Endodermal cell (in vitro differentiated cells): ENCODE measurements at regions not wholly inside any gene's neighbourhood (a gene's known extent, or its start where the extent isn't known, plus 50 kb on each side); places are given as distances from the start of the nearest gene placed in this dataset.

Experiments
- DNase-seq: peaks from one replicate; pipeline ENCODE4 v3.0.0-alpha.2; 2017
- H3K27ac ChIP-seq: 2 replicates; pipeline ENCODE4 v1.5.1; 2013; ENCODE audit warnings: mild to moderate bottlenecking, low read depth, low read length, moderate library complexity
- H3K27me3 ChIP-seq: 2 replicates; pipeline ENCODE4 v1.6.1; 2013; ENCODE audit warnings: mild to moderate bottlenecking, low read length, moderate library complexity; ENCODE audit not compliant: insufficient read depth, control insufficient read depth, poor library complexity, severe bottlenecking
- H3K36me3 ChIP-seq: 2 replicates; pipeline ENCODE4 v1.7.0; 2013; ENCODE audit warnings: mild to moderate bottlenecking, low read length, moderate library complexity; ENCODE audit not compliant: control insufficient read depth, insufficient read depth
- H3K4me1 ChIP-seq: one replicate; pipeline ENCODE4 v1.7.0; 2013; ENCODE audit warnings: low read length; ENCODE audit not compliant: control insufficient read depth, insufficient read depth
- H3K4me3 ChIP-seq: 2 replicates; pipeline ENCODE4 v1.5.1; 2013; ENCODE audit warnings: mild to moderate bottlenecking, low read length, moderate library complexity
- H3K9ac ChIP-seq: 2 replicates; pipeline ENCODE4 v1.6.1; 2013; ENCODE audit warnings: mild to moderate bottlenecking, low read length, moderate library complexity; ENCODE audit not compliant: poor library complexity, severe bottlenecking; ENCODE audit errors: extremely low read depth
- H3K9me3 ChIP-seq: 2 replicates; pipeline ENCODE4 v1.6.1; 2013; ENCODE audit warnings: mild to moderate bottlenecking, low read length, moderate library complexity; ENCODE audit not compliant: control insufficient read depth
- H3K27ac Mint-ChIP-seq: 2 replicates; pipeline ENCODE4 v1.8.0; 2020; ENCODE audit warnings: mixed read lengths
- H3K27me3 Mint-ChIP-seq: 2 replicates; pipeline ENCODE4 v1.8.0; 2021; ENCODE audit warnings: mild to moderate bottlenecking, mixed read lengths; ENCODE audit not compliant: insufficient read depth
- H3K36me3 Mint-ChIP-seq: 2 replicates; pipeline ENCODE4 v1.8.0; 2020; ENCODE audit warnings: low read depth, mixed read lengths
- H3K4me1 Mint-ChIP-seq: 2 replicates; pipeline ENCODE4 v1.8.0; 2020; ENCODE audit warnings: mixed read lengths
- H3K4me3 Mint-ChIP-seq: 2 replicates; pipeline ENCODE4 v1.8.0; 2020; ENCODE audit warnings: mild to moderate bottlenecking, moderate library complexity, mixed read lengths
- H3K9me3 Mint-ChIP-seq: 2 replicates; pipeline ENCODE4 v1.8.0; 2020; ENCODE audit warnings: mild to moderate bottlenecking, mixed read lengths
- CTCF ChIP-seq: fragments of 200-600 bp; sonication (generic); conservative IDR thresholded peaks from 2 replicates; pipeline ENCODE4 v1.5.0; 2021; ENCODE audit warnings: antibody characterized with exemption, mild to moderate bottlenecking
- WGBS, 2 experiments: methylation state at CpG; one replicate each; pipeline versions ENCODE4 v1.1.5 to v1.1.7; 2013; ENCODE audit warnings: missing lambda C conversion rate in 2 of 2, mixed read lengths in 1 of 2; ENCODE audit not compliant: insufficient coverage in 1 of 2, insufficient read length in 1 of 2; 5-methylcytosine and 5-hydroxymethylcytosine counted together

DNA sequence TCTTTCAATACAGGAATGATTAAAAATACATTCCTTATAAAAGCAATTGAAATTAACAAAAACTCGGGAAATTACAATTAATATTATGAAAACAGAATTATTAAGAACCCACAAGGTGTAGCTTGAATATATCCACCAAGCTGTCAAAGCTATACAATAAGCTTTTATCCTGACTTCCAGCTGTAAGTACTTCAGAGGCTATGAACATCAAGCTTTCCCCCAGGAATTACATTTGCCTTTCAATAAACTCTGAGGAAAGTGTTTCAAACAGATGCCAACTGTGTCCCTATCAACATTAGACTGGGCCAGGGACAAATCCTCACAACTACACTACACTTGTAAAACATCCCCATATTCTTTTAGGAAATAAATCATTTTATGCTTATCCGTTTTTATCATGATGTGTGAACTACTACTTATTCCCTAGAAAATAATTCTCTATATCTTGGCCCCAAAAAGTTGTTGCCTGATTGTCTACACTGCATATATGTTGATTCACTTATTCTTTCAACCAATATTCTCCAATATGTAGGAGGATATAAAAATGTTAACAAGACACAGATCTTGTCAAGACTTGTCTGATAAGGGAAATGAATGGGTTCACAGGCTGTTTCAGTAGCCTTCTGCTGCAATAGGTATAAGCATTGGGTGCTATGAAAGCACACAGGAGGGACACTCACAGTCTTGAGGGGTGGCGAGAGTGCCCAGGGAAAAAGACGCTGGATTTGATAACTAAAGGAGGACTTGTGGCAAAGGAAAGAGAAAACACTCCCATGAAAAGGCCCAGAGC, 494.1 kb downstream of the CENPC start:
- Histone ChIP-seq H3K4me1 (peaks cover 6% of the 10 kb centered on the region), H3K27ac (no peak overlapping the region), H3K9me3 (no peaks in the 10 kb centered on the region), H3K9ac (no peak overlapping the region), H3K27me3 (no peaks in the 10 kb centered on the region), H3K36me3 (no peaks in the 10 kb centered on the region), H3K4me3 (no peak overlapping the region)
- no peak overlapping the region for H3K27ac Mint-ChIP-seq
- DNase-seq, result no peak
- H3K36me3 Mint-ChIP-seq, result no peaks in the 10 kb centered on the region
- no peaks in the 10 kb centered on the region for H3K27me3 Mint-ChIP-seq
- 67 to 83% methylated on average over 2 to 3 of the region's 4 CpGs for WGBS, 2 experiments
- H3K9me3 Mint-ChIP-seq, result no peaks in the 10 kb centered on the region
- peaks cover 29% of the 10 kb centered on the region for H3K4me1 Mint-ChIP-seq
- TF ChIP-seq CTCF, result no peak
- H3K4me3 Mint-ChIP-seq, result no peak overlapping the region

GRCh38 chr4:67049446-67049845, 495.9 kb downstream of the CENPC start:
- Mint-ChIP-seq H3K27ac (no peak overlapping the region), H3K4me1 (peaks cover 31% of the 10 kb centered on the region), H3K4me3 (no peak overlapping the region), H3K9me3 (no peaks in the 10 kb centered on the region), H3K36me3 (no peaks in the 10 kb centered on the region), H3K27me3 (no peaks in the 10 kb centered on the region)
- WGBS, 2 experiments, result 62 to 70% methylated on average over 2 of the region's 2 CpGs
- Histone ChIP-seq H3K27me3 (no peaks in the 10 kb centered on the region), H3K9ac (no peak overlapping the region), H3K27ac (no peak overlapping the region), H3K4me3 (no peak overlapping the region), H3K9me3 (no peaks in the 10 kb centered on the region), H3K4me1 (peaks cover 6% of the 10 kb centered on the region), H3K36me3 (no peaks in the 10 kb centered on the region)
- no peak for TF ChIP-seq CTCF
- DNase-seq, result peak; percentile 56

DNA sequence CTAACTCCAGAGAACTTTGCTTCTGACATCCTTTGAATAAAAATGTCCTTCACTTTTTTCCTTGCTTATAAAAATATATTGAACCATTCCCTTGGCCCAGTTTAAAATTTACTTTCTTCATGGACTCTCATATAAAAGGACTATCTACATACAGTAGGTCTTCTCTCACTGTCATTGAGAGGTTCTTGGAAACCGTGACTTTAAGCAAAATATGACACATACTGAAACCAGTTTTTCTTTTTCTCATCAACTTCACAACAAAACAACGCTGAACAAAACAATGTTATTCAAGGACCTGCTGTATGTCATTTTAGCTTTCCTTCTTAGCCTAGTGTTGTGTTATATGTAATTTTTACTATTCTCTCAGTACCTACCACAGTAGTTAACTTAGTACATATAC, 496.8 kb downstream of the CENPC start:
- H3K27ac Mint-ChIP-seq, result no peak overlapping the region
- H3K4me1 Mint-ChIP-seq, result peaks cover 27% of the 10 kb centered on the region
- no peaks in the 10 kb centered on the region for H3K27me3 Mint-ChIP-seq
- Histone ChIP-seq H3K27me3 (no peaks in the 10 kb centered on the region), H3K9me3 (no peaks in the 10 kb centered on the region), H3K4me1 (peaks cover 6% of the 10 kb centered on the region), H3K9ac (no peak overlapping the region), H3K36me3 (no peaks in the 10 kb centered on the region), H3K27ac (no peak overlapping the region), H3K4me3 (no peak overlapping the region)
- no peak overlapping the region for H3K4me3 Mint-ChIP-seq
- no peak for TF ChIP-seq CTCF
- no peaks in the 10 kb centered on the region for H3K36me3 Mint-ChIP-seq
- no peak for DNase-seq
- WGBS, 2 experiments, result 48 to 83% methylated on average over 1 to 2 of the region's 2 CpGs
- H3K9me3 Mint-ChIP-seq, result no peaks in the 10 kb centered on the region
